ENCODE measurements at regions not wholly inside any gene's neighbourhood (a gene's known extent, or its start where the extent isn't known, plus 50 kb on each side); places are given as distances from the start of the nearest gene placed in this dataset.

GRCh38 chr18:73843455-73843854, 304.2 kb downstream of the FBXO15 start:
- TF ChIP-seq, protein P1, sequence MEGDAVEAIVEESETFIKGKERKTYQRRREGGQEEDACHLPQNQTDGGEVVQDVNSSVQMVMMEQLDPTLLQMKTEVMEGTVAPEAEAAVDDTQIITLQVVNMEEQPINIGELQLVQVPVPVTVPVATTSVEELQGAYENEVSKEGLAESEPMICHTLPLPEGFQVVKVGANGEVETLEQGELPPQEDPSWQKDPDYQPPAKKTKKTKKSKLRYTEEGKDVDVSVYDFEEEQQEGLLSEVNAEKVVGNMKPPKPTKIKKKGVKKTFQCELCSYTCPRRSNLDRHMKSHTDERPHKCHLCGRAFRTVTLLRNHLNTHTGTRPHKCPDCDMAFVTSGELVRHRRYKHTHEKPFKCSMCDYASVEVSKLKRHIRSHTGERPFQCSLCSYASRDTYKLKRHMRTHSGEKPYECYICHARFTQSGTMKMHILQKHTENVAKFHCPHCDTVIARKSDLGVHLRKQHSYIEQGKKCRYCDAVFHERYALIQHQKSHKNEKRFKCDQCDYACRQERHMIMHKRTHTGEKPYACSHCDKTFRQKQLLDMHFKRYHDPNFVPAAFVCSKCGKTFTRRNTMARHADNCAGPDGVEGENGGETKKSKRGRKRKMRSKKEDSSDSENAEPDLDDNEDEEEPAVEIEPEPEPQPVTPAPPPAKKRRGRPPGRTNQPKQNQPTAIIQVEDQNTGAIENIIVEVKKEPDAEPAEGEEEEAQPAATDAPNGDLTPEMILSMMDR (IDR thresholded peaks at IDR 0.05), result no peak
- TF ChIP-seq POLR2A (IDR thresholded peaks at IDR 0.05) (no peak), EP300 (IDR thresholded peaks at IDR 0.05) (no peak)
